ENCODE measurements at regions not wholly inside any gene's neighbourhood (a gene's known extent, or its start where the extent isn't known, plus 50 kb on each side); places are given as distances from the start of the nearest gene placed in this dataset.

DNA sequence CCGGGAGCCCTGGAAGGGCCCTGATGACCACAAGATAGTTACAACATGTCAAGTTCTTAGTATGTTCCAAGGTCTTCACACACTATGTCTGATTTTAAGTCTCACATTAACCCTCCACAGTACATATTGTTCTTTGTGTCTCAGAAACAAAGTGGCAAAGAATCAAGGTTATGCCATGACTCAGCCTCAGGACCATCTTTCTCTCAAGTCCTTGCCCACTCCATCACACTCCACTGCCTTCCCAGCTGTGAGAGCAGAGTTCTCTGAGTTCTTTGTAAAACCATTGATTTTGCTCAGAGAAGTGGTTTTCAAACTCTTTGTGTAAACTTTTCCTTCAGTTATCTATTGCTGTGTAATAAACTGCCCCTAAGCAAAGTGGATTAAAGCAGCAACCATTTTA, 67.9 kb upstream of the C3orf80 start:
- FAIRE-seq (no peak), DNase-seq (no peak)
- H3K27me3 ChIP-seq (ENCODE audit: control insufficient read depth in 3 of 3, insufficient read depth in 3 of 3, low read length in 3 of 3) = no peaks in the 10 kb centered on the region
- H3K4me3 ChIP-seq (ENCODE audit: low read depth in 1 of 3, low read length in 3 of 3) = no peak overlapping the region
- no peak overlapping the region for H3K27ac ChIP-seq (ENCODE audit: low read depth in 1 of 3, low read length in 2 of 3)
- no peaks in the 10 kb centered on the region for H3K4me1 ChIP-seq (ENCODE audit: control insufficient read depth in 3 of 3, insufficient read depth in 2 of 3, low read depth in 1 of 3, low read length in 2 of 3)
- no peaks in the 10 kb centered on the region for H3K36me3 ChIP-seq (ENCODE audit: control insufficient read depth in 3 of 3, insufficient read depth in 2 of 3, low read depth in 1 of 3, low read length in 3 of 3)
- WGBS, 3 donors = 75 to 94% (median 86%) methylated on average over 1 of the region's 1 CpG
- H3K9me3 ChIP-seq (ENCODE audit: control insufficient read depth in 2 of 2, insufficient read depth in 1 of 2, low read depth in 1 of 2, low read length in 1 of 2) = no peaks in the 10 kb centered on the region

DNA sequence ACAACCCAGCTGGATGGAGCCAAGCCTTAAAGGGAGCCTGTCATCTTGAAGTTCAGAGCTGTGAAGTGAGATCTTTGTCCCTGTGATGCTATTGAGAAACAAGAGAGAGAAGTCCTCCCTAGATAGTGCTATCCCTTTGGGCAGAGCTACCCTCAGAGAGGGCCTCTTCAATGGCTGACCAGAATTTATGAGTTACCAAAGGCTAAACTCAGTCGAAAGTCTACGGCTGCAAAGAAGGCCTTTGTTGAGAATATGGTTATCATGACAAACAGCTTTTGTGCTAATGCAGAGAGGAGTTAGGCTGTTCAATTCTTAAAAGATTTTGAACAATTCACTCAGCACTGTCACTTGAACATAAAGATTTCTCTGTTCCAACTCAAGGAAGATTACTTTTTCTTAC, 65.9 kb upstream of the C3orf80 start:
- DNase-seq (peak in 1 of 2 donors; percentile 14), FAIRE-seq (no peak)
- H3K4me3 ChIP-seq (ENCODE audit: low read depth in 1 of 3, low read length in 3 of 3) = no peak overlapping the region
- H3K36me3 ChIP-seq (ENCODE audit: control insufficient read depth in 3 of 3, insufficient read depth in 2 of 3, low read depth in 1 of 3, low read length in 3 of 3) = no peaks in the 10 kb centered on the region
- H3K27me3 ChIP-seq (ENCODE audit: control insufficient read depth in 3 of 3, insufficient read depth in 3 of 3, low read length in 3 of 3) = no peaks in the 10 kb centered on the region
- H3K4me1 ChIP-seq (ENCODE audit: control insufficient read depth in 3 of 3, insufficient read depth in 2 of 3, low read depth in 1 of 3, low read length in 2 of 3) = no peaks in the 10 kb centered on the region
- WGBS, 3 donors = 85 to 90% (median 85%) methylated on average over 2 of the region's 2 CpGs
- no peak overlapping the region for H3K27ac ChIP-seq (ENCODE audit: low read depth in 1 of 3, low read length in 2 of 3)
- no peaks in the 10 kb centered on the region for H3K9me3 ChIP-seq (ENCODE audit: control insufficient read depth in 2 of 2, insufficient read depth in 1 of 2, low read depth in 1 of 2, low read length in 1 of 2)

DNA sequence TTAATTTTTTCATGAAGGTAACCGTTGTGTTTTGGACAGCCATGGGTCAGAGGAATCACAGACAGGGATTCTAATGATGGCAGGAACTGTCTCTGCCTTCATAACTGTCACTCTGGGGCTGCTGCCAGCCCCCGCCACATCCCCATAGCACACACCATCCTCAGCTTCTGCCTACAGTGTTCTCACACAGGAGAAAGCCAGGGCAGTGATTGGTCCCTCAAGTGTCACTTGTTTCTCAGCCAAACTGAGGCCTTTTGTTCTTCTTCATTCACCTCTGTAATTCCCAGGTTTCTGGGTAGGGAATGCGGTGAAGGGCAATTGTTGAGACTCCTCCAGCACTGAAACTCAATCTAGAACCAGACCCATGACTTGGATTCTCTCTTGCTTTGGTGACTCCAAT, 65.4 kb upstream of the C3orf80 start:
- H3K4me3 ChIP-seq (ENCODE audit: low read depth in 1 of 3, low read length in 3 of 3) = no peak overlapping the region
- DNase-seq (no peak), FAIRE-seq (no peak)
- WGBS, 3 donors = 83 to 87% (median 86%) methylated on average over 3 of the region's 3 CpGs
- H3K36me3 ChIP-seq (ENCODE audit: control insufficient read depth in 3 of 3, insufficient read depth in 2 of 3, low read depth in 1 of 3, low read length in 3 of 3) = no peaks in the 10 kb centered on the region
- no peak overlapping the region for H3K27ac ChIP-seq (ENCODE audit: low read depth in 1 of 3, low read length in 2 of 3)
- H3K27me3 ChIP-seq (ENCODE audit: control insufficient read depth in 3 of 3, insufficient read depth in 3 of 3, low read length in 3 of 3) = no peaks in the 10 kb centered on the region
- no peaks in the 10 kb centered on the region for H3K4me1 ChIP-seq (ENCODE audit: control insufficient read depth in 3 of 3, insufficient read depth in 2 of 3, low read depth in 1 of 3, low read length in 2 of 3)
- H3K9me3 ChIP-seq (ENCODE audit: control insufficient read depth in 2 of 2, insufficient read depth in 1 of 2, low read depth in 1 of 2, low read length in 1 of 2) = no peaks in the 10 kb centered on the region

DNA sequence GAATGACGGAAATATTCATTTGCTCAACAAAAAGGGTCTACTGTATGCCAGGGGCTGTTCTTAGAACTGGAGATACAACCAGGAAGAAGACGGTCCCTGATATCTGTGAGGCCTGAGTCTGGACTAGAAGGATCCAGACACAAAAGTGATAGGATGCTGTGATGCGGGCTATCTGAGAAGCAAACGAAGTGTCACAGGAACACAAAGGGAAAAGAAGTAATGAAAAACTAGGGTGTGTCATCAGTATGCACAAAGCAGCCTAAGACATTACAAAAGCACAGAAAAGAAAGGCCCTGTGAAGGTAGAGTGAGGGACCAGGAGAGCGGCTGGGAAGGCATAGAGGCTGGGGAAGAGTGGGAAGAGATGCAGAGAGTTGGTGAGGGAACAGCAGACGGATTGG, 63.3 kb upstream of the C3orf80 start:
- Histone ChIP-seq H3K27me3 (ENCODE audit: control insufficient read depth in 3 of 3, insufficient read depth in 3 of 3, low read length in 3 of 3) (no peaks in the 10 kb centered on the region), H3K27ac (ENCODE audit: low read depth in 1 of 3, low read length in 2 of 3) (no peak overlapping the region), H3K36me3 (ENCODE audit: control insufficient read depth in 3 of 3, insufficient read depth in 2 of 3, low read depth in 1 of 3, low read length in 3 of 3) (no peaks in the 10 kb centered on the region), H3K4me3 (ENCODE audit: low read depth in 1 of 3, low read length in 3 of 3) (no peak overlapping the region), H3K4me1 (ENCODE audit: control insufficient read depth in 3 of 3, insufficient read depth in 2 of 3, low read depth in 1 of 3, low read length in 2 of 3) (no peaks in the 10 kb centered on the region), H3K9me3 (ENCODE audit: control insufficient read depth in 2 of 2, insufficient read depth in 1 of 2, low read depth in 1 of 2, low read length in 1 of 2) (no peaks in the 10 kb centered on the region)
- FAIRE-seq = no peak
- 86 to 88% (median 87%) methylated on average over 6 of the region's 6 CpGs for WGBS, 3 donors
- DNase-seq = no peak

DNA sequence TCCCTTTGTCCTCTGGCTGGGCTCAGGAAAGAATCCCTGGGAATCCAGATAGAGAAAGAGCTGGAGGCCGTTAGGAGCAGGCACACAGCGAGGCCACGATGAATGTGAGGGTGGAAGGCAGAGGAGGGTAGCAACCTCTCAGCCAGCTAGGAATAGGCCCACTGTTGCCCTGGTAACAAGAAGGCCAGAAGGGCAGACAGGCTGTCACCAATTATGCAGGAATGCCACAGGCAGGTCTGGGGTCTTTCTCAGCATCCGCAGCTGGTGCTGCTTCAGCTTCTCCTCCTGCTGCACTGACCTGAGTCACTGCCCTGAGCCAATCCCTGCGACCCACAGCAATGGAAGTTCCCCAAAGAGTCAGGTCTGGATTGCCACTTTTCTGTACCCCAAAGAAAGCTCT, 62.8 kb upstream of the C3orf80 start:
- Histone ChIP-seq H3K4me1 (ENCODE audit: control insufficient read depth in 3 of 3, insufficient read depth in 2 of 3, low read depth in 1 of 3, low read length in 2 of 3) (no peaks in the 10 kb centered on the region), H3K4me3 (ENCODE audit: low read depth in 1 of 3, low read length in 3 of 3) (no peak overlapping the region), H3K36me3 (ENCODE audit: control insufficient read depth in 3 of 3, insufficient read depth in 2 of 3, low read depth in 1 of 3, low read length in 3 of 3) (no peaks in the 10 kb centered on the region), H3K9me3 (ENCODE audit: control insufficient read depth in 2 of 2, insufficient read depth in 1 of 2, low read depth in 1 of 2, low read length in 1 of 2) (no peaks in the 10 kb centered on the region), H3K27me3 (ENCODE audit: control insufficient read depth in 3 of 3, insufficient read depth in 3 of 3, low read length in 3 of 3) (no peaks in the 10 kb centered on the region), H3K27ac (ENCODE audit: low read depth in 1 of 3, low read length in 2 of 3) (no peak overlapping the region)
- WGBS, 3 donors = 78 to 86% (median 80%) methylated on average over 5 of the region's 5 CpGs
- FAIRE-seq (no peak), DNase-seq (no peak)

DNA sequence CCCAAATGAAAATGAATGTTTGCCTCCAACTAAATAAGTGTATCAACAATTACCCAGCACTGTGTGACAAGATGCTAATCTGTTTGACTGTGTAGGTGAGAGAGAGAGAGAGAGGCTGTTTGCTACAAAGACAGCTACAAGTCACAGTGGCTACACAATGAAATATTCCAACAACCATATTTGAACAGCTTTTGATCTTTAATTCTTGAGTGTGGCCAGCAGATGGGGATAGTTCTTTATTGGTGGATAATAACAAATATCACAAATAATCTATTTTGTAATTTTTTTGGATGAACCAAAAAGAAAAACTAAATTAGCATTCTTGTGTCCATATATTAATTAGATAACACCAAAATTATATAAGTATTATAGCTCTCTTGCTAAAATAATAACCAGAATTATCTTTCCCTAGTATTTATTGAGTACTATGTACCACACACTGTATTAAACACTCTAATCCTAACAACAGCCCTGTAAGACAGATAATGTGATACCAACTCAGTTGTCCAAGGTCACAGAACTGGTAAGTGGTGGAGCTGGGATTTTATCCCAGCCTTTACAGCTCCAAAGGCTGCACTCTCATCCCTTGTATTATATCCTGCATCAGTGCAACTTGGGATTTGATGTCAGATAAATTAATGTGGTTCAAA, 61.9 kb upstream of the C3orf80 start:
- Histone ChIP-seq H3K4me3 (ENCODE audit: low read depth in 1 of 3, low read length in 3 of 3) (no peak overlapping the region), H3K4me1 (ENCODE audit: control insufficient read depth in 3 of 3, insufficient read depth in 2 of 3, low read depth in 1 of 3, low read length in 2 of 3) (no peaks in the 10 kb centered on the region), H3K36me3 (ENCODE audit: control insufficient read depth in 3 of 3, insufficient read depth in 2 of 3, low read depth in 1 of 3, low read length in 3 of 3) (no peaks in the 10 kb centered on the region), H3K27ac (ENCODE audit: low read depth in 1 of 3, low read length in 2 of 3) (no peak overlapping the region), H3K27me3 (ENCODE audit: control insufficient read depth in 3 of 3, insufficient read depth in 3 of 3, low read length in 3 of 3) (no peaks in the 10 kb centered on the region), H3K9me3 (ENCODE audit: control insufficient read depth in 2 of 2, insufficient read depth in 1 of 2, low read depth in 1 of 2, low read length in 1 of 2) (no peaks in the 10 kb centered on the region)
- no peak for FAIRE-seq
- DNase-seq = peak; percentile 36

DNA sequence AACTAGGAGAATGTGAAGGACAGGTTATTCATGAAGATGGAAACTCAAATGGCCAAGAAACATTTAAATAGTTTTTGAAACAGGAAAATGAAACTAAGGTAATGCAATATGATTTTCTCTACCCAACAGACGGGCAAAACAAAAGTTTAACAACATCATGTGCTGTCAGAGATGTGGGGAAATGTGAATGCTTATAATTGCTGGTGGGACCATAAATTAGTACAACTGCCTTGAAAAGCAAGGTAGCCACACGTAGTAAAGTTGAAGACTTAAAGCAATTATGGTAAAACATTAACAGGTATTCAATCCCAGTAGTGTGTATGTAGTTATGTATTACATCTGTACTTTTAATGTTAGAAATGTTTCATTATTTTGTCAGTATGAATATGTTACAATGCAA, 57.0 kb upstream of the C3orf80 start:
- FAIRE-seq = no peak
- DNase-seq = peak; percentile 20 to 63
- WGBS, 3 donors = 11 to 58% (median 34%) methylated on average over 2 of the region's 2 CpGs

DNA sequence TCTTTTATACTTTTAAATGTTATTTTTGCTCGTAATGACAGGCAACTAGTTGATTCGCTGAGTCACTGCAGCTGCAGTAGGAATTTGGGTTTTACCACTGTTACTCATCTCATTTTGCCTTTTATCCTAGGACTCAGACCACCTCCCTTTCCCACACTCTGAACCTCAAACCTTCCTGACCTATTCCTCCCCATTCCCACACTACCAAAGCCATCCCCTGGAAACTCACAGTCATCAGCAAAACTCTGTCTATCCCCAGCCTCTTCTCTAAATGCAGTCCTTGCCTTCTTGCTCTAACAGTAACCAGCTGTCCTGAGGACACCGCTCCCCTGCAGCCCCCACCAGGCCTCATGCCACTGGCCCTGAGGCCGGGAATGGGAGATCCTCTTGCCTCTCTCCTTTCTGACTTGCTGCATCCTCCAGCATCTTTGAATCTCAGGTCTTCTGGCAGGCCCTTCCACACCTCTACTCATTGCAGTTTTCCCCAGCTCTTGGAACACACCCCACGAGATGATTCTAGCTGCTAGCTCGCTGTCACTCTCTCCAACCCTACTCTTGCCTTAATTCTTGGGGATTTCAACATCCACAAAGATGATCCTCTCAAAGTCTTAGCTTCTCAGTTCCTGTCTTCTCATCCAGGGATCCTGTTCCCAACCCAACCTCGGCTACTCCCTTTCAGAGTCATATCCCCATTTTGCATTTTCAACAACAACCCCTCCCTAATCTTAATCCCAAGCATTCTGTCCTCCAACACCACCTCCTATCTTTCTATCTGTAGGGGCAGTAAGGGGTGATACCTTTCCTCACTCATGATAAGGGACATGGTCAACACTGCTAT, 55.9 kb upstream of the C3orf80 start:
- no peak for FAIRE-seq
- Histone ChIP-seq H3K4me1 (ENCODE audit: control insufficient read depth in 3 of 3, insufficient read depth in 2 of 3, low read depth in 1 of 3, low read length in 2 of 3) (no peaks in the 10 kb centered on the region), H3K9me3 (ENCODE audit: control insufficient read depth in 2 of 2, insufficient read depth in 1 of 2, low read depth in 1 of 2, low read length in 1 of 2) (peaks cover 0 to 2% of the 10 kb centered on the region in 2 donors), H3K27ac (ENCODE audit: low read depth in 1 of 3, low read length in 2 of 3) (no peak overlapping the region), H3K36me3 (ENCODE audit: control insufficient read depth in 3 of 3, insufficient read depth in 2 of 3, low read depth in 1 of 3, low read length in 3 of 3) (no peaks in the 10 kb centered on the region), H3K27me3 (ENCODE audit: control insufficient read depth in 3 of 3, insufficient read depth in 3 of 3, low read length in 3 of 3) (no peaks in the 10 kb centered on the region), H3K4me3 (ENCODE audit: low read depth in 1 of 3, low read length in 3 of 3) (no peak overlapping the region)
- no peak for DNase-seq
- WGBS, 3 donors = 68 to 85% (median 77%) methylated on average over 7 of the region's 7 CpGs

More for the DNA sequence above, 57.0 kb upstream of the C3orf80 start:
- Histone ChIP-seq H3K27ac (ENCODE audit: low read depth in 1 of 3, low read length in 2 of 3) (no peak overlapping the region), H3K4me3 (ENCODE audit: low read depth in 1 of 3, low read length in 3 of 3) (no peak overlapping the region), H3K27me3 (ENCODE audit: control insufficient read depth in 3 of 3, insufficient read depth in 3 of 3, low read length in 3 of 3) (no peaks in the 10 kb centered on the region), H3K4me1 (ENCODE audit: control insufficient read depth in 3 of 3, insufficient read depth in 2 of 3, low read depth in 1 of 3, low read length in 2 of 3) (no peaks in the 10 kb centered on the region), H3K9me3 (ENCODE audit: control insufficient read depth in 2 of 2, insufficient read depth in 1 of 2, low read depth in 1 of 2, low read length in 1 of 2) (peaks cover 0 to 2% of the 10 kb centered on the region in 2 donors), H3K36me3 (ENCODE audit: control insufficient read depth in 3 of 3, insufficient read depth in 2 of 3, low read depth in 1 of 3, low read length in 3 of 3) (no peaks in the 10 kb centered on the region)

Data from small intestine (tissue), 7 donors.